Adipocyte (in vitro differentiated cells): ENCODE measurements at regions not wholly inside any gene's neighbourhood (a gene's known extent, or its start where the extent isn't known, plus 50 kb on each side); places are given as distances from the start of the nearest gene placed in this dataset.
"Not testable (repeated sequence)": the region's sequence is repeated elsewhere in the genome, so short reads cannot be mapped to it uniquely, and the experiment has no call there.

Experiments used
- DNase-seq: peaks from one replicate; pipeline ENCODE4 v3.0.0-alpha.2; 2015; ENCODE audit warnings: low read depth
- H3K27me3 ChIP-seq: replicated peaks from 2 replicates; pipeline ENCODE4 v1.7.0; 2013; ENCODE audit warnings: mild to moderate bottlenecking, low read length, moderate library complexity; ENCODE audit not compliant: control insufficient read depth, insufficient read depth
- H3K36me3 ChIP-seq: 2 replicates; pipeline ENCODE4 v1.7.0; 2013; ENCODE audit warnings: low read length, mild to moderate bottlenecking, moderate library complexity; ENCODE audit not compliant: control insufficient read depth, insufficient read depth, severe bottlenecking
- H3K4me1 ChIP-seq: 2 replicates; pipeline ENCODE4 v1.7.0; 2013; ENCODE audit warnings: mild to moderate bottlenecking, low read length, moderate library complexity; ENCODE audit not compliant: control insufficient read depth, insufficient read depth
- H3K4me3 ChIP-seq: 2 replicates; pipeline ENCODE4 v1.7.0; 2013; ENCODE audit warnings: mild to moderate bottlenecking, low read length, moderate library complexity
- H3K9ac ChIP-seq: 2 replicates; pipeline ENCODE4 v1.7.0; 2013; ENCODE audit warnings: mild to moderate bottlenecking, low read length, moderate library complexity
- H3K9me3 ChIP-seq: 2 replicates; pipeline ENCODE4 v1.7.0; 2013; ENCODE audit warnings: mild to moderate bottlenecking, low read length, moderate library complexity; ENCODE audit not compliant: control insufficient read depth

- Histone ChIP-seq H3K4me3 (no peak overlapping the region), H3K27me3 (no peaks in the 10 kb centered on the region), H3K4me1 (no peaks in the 10 kb centered on the region), H3K9ac (no peak overlapping the region), H3K9me3 (peaks cover 3% of the 10 kb centered on the region), H3K36me3 (no peaks in the 10 kb centered on the region)
- DNase-seq: no peak
Measured at GRCh38 chr14:53742233-53742620, 214.4 kb downstream of the BMP4 start.

- H3K4me1 ChIP-seq: no peaks in the 10 kb centered on the region
- no peaks in the 10 kb centered on the region for H3K27me3 ChIP-seq
- peak; percentile 53 for DNase-seq
- peaks cover 3% of the 10 kb centered on the region for H3K9me3 ChIP-seq
- H3K9ac ChIP-seq: no peak overlapping the region
- H3K36me3 ChIP-seq: no peaks in the 10 kb centered on the region
- H3K4me3 ChIP-seq: no peak overlapping the region
Measured at GRCh38 chr14:53741479-53742232, 215.0 kb downstream of the BMP4 start.

DNA sequence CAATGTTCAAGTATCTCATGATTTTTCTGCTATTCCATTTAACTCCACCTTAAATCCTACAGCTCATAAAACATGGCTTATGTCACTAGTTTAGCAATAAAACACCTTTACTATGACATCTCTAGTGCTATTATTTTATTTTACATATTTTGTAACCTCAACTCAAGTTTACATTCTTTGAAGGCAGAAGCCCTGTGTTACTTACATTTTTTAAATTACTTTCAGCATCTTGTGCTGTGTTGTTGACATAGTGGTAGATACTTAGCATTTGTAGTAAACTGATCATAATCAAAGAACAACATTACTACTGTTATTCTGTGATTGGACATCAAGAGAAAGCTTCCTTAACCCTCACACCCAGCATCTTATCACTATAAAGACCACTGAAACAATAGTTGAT, 216.1 kb downstream of the BMP4 start:
- Histone ChIP-seq H3K27me3 (no peaks in the 10 kb centered on the region), H3K9me3 (peaks cover 3% of the 10 kb centered on the region), H3K4me3 (no peak overlapping the region), H3K9ac (no peak overlapping the region), H3K36me3 (no peaks in the 10 kb centered on the region), H3K4me1 (no peaks in the 10 kb centered on the region)
- DNase-seq: no peak

DNA sequence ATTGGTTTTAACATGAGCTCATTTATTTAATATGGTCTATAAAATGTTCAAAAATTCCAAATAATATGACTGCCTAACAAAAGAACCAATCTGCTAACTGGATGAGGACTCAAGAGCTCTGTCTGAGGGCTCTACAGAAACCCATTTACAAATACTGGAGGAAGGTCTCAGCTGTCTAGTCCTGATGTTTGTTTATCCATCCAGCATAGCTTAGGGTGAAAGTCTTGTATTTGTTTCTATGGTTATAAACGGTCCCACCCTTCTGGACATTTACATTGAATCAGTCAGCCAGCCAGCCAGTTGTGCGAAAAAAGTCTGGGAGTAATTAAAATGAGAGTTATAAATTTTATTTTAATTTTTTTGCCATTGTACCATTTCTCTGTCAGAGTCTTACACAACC, 220.7 kb downstream of the BMP4 start:
- no peaks in the 10 kb centered on the region for H3K9me3 ChIP-seq
- H3K36me3 ChIP-seq: no peaks in the 10 kb centered on the region
- no peaks in the 10 kb centered on the region for H3K4me1 ChIP-seq
- no peak overlapping the region for H3K4me3 ChIP-seq
- no peak overlapping the region for H3K9ac ChIP-seq
- no peak for DNase-seq
- H3K27me3 ChIP-seq: no peaks in the 10 kb centered on the region

GRCh38 chr14:53723221-53723620, 233.4 kb downstream of the BMP4 start:
- DNase-seq: no peak
- Histone ChIP-seq H3K4me3 (no peak overlapping the region), H3K9ac (no peak overlapping the region), H3K4me1 (no peaks in the 10 kb centered on the region), H3K9me3 (peaks cover 16% of the 10 kb centered on the region), H3K36me3 (no peaks in the 10 kb centered on the region), H3K27me3 (no peaks in the 10 kb centered on the region)

- no peak for DNase-seq
- Histone ChIP-seq H3K9me3 (peaks cover 16% of the 10 kb centered on the region), H3K36me3 (no peaks in the 10 kb centered on the region), H3K4me1 (peaks cover 25% of the 10 kb centered on the region), H3K4me3 (no peak overlapping the region), H3K9ac (no peak overlapping the region), H3K27me3 (no peaks in the 10 kb centered on the region)
Measured at GRCh38 chr14:53719536-53719935, 237.1 kb downstream of the BMP4 start.

DNA sequence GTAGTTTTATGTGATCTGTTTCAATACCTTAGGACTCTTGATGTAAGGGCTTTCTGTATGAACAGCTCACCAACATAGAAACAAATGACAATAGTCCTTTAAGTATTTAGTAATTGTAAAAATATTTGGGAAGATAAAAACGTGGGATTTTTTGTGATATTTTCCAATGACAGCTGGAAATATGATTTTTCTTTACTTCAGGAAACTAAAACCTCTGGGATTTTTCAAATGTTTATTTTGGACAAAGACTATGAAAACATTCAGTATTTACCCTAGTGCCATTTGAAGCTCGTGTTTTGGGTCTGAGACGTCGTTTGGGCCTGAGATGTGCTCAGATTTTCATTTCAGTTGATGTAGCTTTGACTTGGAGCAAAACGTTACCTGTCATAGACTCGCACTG, 240.0 kb downstream of the BMP4 start:
- Histone ChIP-seq H3K9me3 (peaks cover 6% of the 10 kb centered on the region), H3K9ac (no peak overlapping the region), H3K4me3 (no peak overlapping the region), H3K27me3 (no peaks in the 10 kb centered on the region), H3K36me3 (no peaks in the 10 kb centered on the region), H3K4me1 (peaks cover 26% of the 10 kb centered on the region)
- no peak for DNase-seq

GRCh38 chr14:53715193-53715721, 241.4 kb downstream of the BMP4 start:
- DNase-seq: peak; percentile 64
- H3K9me3 ChIP-seq: no peaks in the 10 kb centered on the region
- no peaks in the 10 kb centered on the region for H3K27me3 ChIP-seq
- H3K4me1 ChIP-seq: peaks cover 26% of the 10 kb centered on the region
- H3K4me3 ChIP-seq: peak overlapping the region; percentile 84
- H3K9ac ChIP-seq: peak overlapping the region; percentile 69
- H3K36me3 ChIP-seq: no peaks in the 10 kb centered on the region

DNA sequence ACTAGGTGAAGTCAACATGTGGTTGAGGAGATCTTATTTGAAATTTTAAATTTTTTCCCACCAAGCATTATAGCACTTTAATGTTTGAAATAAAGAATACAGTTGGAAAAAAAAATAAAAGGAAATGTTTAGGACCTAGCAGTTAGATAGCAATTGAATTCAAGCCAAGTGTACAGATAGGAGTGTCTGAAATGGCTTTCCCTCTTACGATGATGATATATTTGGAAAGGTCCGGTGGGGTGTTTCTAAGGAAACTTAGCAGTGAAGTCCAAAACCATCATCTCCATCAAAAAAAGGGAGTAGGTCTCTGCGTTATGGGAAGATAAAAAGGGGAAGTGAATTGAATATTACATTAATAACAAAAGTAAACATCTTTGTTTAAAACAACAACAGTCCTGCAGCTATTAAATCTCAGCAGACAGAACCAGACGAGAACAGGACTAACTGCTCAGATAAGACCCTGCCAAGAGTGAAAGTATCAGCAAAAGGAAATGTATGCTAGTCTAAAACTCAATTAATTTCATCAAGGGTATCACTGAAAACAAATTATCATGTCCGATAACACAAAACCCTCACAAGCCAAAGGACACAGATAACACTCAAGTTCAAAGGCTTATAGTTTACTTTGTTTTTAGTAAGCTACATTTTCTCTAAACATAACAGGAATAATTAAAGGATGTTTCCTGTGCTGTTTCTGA, 242.0 kb downstream of the BMP4 start:
- H3K4me3 ChIP-seq: peak overlapping the region; percentile 84
- H3K9me3 ChIP-seq: no peaks in the 10 kb centered on the region
- H3K36me3 ChIP-seq: no peaks in the 10 kb centered on the region
- peak overlapping the region; percentile 69 for H3K9ac ChIP-seq
- H3K4me1 ChIP-seq: peaks cover 26% of the 10 kb centered on the region
- DNase-seq: no peak
- no peaks in the 10 kb centered on the region for H3K27me3 ChIP-seq

- H3K4me3 ChIP-seq, H3K27me3 ChIP-seq, H3K9me3 ChIP-seq, H3K36me3 ChIP-seq, DNase-seq, H3K9ac ChIP-seq: not testable (repeated sequence)
- peaks cover 26% of the 10 kb centered on the region for H3K4me1 ChIP-seq
Measured at GRCh38 chr14:53712901-53713300, 243.7 kb downstream of the BMP4 start.

- H3K27me3 ChIP-seq: no peaks in the 10 kb centered on the region
- no peak overlapping the region for H3K4me3 ChIP-seq
- H3K4me1 ChIP-seq: peaks cover 18% of the 10 kb centered on the region
- no peaks in the 10 kb centered on the region for H3K36me3 ChIP-seq
- H3K9ac ChIP-seq: no peak overlapping the region
- H3K9me3 ChIP-seq: no peaks in the 10 kb centered on the region
- no peak for DNase-seq
Measured at GRCh38 chr14:53711205-53711604, 245.4 kb downstream of the BMP4 start.
